ENCODE measurements at regions not wholly inside any gene's neighbourhood (a gene's known extent, or its start where the extent isn't known, plus 50 kb on each side); places are given as distances from the start of the nearest gene placed in this dataset.
"Not testable (repeated sequence)": the region's sequence is repeated elsewhere in the genome, so short reads cannot be mapped to it uniquely, and the experiment has no call there.

DNA sequence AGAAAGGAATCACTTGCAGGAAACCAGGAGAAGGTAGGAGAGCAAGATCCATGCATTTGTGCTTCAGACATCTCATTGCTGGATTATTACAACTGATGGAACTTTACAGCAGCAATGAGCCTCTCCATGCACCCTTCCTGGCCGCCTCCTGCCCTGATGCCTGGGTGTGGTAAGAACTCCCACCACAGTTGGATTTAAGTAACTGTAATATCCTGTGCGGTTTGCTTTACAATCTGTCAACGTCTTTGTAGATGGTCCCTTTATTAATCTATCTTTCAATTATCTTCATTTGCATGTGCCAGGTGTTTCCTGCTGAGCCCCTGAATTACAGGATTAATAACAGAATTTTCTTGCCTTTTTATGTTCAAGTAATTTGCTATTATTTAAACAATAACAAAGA, 1300.5 kb upstream of the TMEM132C start:
- no peak for ATAC-seq (ENCODE audit: low read depth)
- Mint-ChIP-seq H3K27ac (no peak overlapping the region), H3K9me3 (peaks cover 4% of the 10 kb centered on the region), H3K27me3 (no peaks in the 10 kb centered on the region), H3K36me3 (ENCODE audit: low read depth) (no peaks in the 10 kb centered on the region), H3K4me1 (no peaks in the 10 kb centered on the region), H3K4me3 (no peak overlapping the region)
- ChIA-PET CTCF (no interaction called here), POLR2A (no interaction called here)
- intact Hi-C loops (cut with micrococcal nuclease), result no loop called here
- DNase-seq, result no peak
- TF ChIP-seq, protein P1, sequence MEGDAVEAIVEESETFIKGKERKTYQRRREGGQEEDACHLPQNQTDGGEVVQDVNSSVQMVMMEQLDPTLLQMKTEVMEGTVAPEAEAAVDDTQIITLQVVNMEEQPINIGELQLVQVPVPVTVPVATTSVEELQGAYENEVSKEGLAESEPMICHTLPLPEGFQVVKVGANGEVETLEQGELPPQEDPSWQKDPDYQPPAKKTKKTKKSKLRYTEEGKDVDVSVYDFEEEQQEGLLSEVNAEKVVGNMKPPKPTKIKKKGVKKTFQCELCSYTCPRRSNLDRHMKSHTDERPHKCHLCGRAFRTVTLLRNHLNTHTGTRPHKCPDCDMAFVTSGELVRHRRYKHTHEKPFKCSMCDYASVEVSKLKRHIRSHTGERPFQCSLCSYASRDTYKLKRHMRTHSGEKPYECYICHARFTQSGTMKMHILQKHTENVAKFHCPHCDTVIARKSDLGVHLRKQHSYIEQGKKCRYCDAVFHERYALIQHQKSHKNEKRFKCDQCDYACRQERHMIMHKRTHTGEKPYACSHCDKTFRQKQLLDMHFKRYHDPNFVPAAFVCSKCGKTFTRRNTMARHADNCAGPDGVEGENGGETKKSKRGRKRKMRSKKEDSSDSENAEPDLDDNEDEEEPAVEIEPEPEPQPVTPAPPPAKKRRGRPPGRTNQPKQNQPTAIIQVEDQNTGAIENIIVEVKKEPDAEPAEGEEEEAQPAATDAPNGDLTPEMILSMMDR (IDR thresholded peaks at IDR 0.05), result no peak

DNA sequence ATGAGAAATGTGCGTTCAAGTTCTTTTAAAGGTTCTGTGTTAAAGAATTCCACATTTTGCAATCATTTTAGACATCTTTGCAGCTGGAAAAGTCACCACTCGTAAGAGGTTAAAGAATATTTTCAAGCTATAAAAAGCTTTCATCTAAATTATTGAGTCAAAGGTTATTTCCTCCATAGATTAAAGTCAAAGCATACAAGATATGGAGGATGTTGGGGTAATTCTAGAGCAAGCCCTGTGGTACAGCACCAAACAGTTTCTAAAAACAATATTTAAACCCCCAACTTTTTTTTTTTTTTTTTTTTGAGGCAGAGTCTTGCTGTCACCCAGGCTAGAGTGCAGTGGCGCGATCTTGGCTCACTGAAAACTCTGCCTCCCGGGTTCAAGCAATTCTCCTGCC, 1299.8 kb upstream of the TMEM132C start:
- Mint-ChIP-seq H3K27me3 (no peaks in the 10 kb centered on the region), H3K36me3 (ENCODE audit: low read depth) (no peaks in the 10 kb centered on the region)

DNA sequence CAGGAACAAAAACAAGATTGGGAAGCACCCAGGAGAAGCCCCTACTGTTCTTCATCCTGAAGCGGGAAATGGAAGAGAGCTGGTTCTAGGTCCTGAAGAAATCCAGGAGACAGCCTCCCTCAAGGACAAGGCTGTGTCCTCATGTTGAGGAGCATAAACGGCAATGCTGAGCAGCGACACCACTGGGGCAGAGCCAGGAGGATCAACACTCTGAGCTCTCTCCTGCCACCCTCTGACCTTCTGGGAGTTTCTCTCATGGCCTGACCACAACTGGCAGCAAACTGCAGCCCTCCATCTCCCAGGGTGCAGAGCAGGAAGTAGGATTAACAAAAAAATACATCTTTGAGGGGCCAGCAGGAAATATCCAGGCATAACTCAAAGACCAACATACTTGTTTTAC, 1292.2 kb upstream of the TMEM132C start:
- Mint-ChIP-seq H3K27ac (no peak overlapping the region), H3K4me3 (no peak overlapping the region), H3K27me3 (no peaks in the 10 kb centered on the region), H3K9me3 (peaks cover 5% of the 10 kb centered on the region), H3K4me1 (no peaks in the 10 kb centered on the region), H3K36me3 (ENCODE audit: low read depth) (no peaks in the 10 kb centered on the region)
- ChIA-PET POLR2A (no interaction called here), CTCF (no interaction called here)
- ATAC-seq (ENCODE audit: low read depth) (no peak), DNase-seq (no peak)
- intact Hi-C loops (cut with micrococcal nuclease), result no loop called here
- TF ChIP-seq, protein P1 (IDR thresholded peaks at IDR 0.05), result no peak

More for the DNA sequence above, 1299.8 kb upstream of the TMEM132C start:
- DNase-seq, result no peak
- Mint-ChIP-seq H3K27ac (no peak overlapping the region), H3K9me3 (peaks cover 4% of the 10 kb centered on the region), H3K4me1 (no peaks in the 10 kb centered on the region), H3K4me3 (no peak overlapping the region)
- ATAC-seq (ENCODE audit: low read depth), result no peak
- intact Hi-C loops (cut with micrococcal nuclease), result no loop called here
- ChIA-PET CTCF (no interaction called here), POLR2A (no interaction called here)
- TF ChIP-seq, protein P1 (IDR thresholded peaks at IDR 0.05), result no peak

DNA sequence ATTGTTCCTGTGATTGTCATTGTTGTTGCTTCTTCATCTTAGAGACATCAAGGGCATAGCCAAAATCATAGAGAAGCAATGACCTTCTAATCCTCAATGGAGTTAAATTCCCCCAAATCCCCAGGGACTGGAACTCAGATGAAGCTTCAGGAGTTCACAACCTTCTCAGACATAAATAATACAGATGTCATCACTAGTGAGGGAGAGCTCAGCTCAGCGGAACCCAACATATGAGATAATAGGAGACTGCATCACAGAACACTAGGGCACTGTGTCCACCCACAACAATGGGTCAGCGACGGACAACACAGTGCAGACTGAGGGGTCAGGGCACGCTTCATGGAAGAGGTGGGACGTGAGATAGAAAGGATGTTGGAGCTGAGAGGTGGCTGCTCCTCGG, 1290.4 kb upstream of the TMEM132C start:
- H3K4me1 Mint-ChIP-seq, result no peaks in the 10 kb centered on the region
- H3K27me3 Mint-ChIP-seq, result no peaks in the 10 kb centered on the region
- intact Hi-C loops (cut with micrococcal nuclease), result no loop called here
- peaks cover 5% of the 10 kb centered on the region for H3K9me3 Mint-ChIP-seq
- no peaks in the 10 kb centered on the region for H3K36me3 Mint-ChIP-seq (ENCODE audit: low read depth)
- ATAC-seq (ENCODE audit: low read depth) (no peak), DNase-seq (no peak)
- TF ChIP-seq, protein P1 (IDR thresholded peaks at IDR 0.05), result no peak
- no peak overlapping the region for H3K27ac Mint-ChIP-seq
- ChIA-PET CTCF (no interaction called here), POLR2A (no interaction called here)
- H3K4me3 Mint-ChIP-seq, result no peak overlapping the region

DNA sequence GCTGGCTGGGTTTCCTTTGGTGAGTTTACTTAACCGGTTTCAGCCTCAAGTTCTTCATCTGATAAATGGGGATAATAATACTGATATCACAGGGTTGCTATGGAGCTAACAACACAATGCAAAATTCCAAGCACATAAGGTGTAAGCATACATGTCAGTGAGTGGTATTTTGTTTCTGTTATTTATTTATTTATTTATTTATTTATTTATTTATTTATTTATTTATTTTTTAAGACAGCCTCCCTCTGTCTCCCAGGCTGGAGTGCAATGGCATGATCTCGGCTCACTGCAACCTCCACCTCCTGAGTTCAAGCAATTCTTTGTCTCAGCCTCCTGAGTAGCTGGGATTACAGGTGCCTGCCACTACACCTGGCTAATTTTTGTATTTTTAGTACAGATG, 1287.4 kb upstream of the TMEM132C start:
- POLR2A ChIA-PET; CTCF ChIA-PET; DNase-seq; H3K27ac Mint-ChIP-seq; H3K4me3 Mint-ChIP-seq; intact Hi-C loops (cut with micrococcal nuclease); H3K27me3 Mint-ChIP-seq; ATAC-seq (ENCODE audit: low read depth); H3K36me3 Mint-ChIP-seq (ENCODE audit: low read depth); H3K4me1 Mint-ChIP-seq: not testable (repeated sequence)
- H3K9me3 Mint-ChIP-seq, result peaks cover 11% of the 10 kb centered on the region

DNA sequence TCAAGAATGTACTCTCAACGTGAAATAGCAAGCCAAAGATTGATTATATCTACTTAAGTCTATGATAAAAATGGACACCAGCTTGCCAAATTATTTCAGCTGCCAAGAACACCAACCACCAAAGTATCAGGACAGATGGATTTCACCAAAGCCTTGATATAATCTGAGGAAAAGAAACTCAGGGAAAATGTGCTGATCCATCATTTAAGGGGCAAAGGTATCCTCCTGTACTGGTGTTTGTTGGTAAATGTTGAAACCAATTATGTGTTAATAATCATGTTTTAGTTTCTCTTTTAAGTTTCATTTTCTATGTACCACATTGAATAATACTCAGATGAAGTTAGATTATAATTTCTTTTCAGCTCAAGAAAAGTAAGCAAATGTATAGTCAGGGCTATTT, 1284.3 kb upstream of the TMEM132C start:
- ChIA-PET CTCF (no interaction called here), POLR2A (no interaction called here)
- DNase-seq (no peak), ATAC-seq (ENCODE audit: low read depth) (no peak)
- TF ChIP-seq, protein P1 (IDR thresholded peaks at IDR 0.05), result no peak
- no peaks in the 10 kb centered on the region for H3K36me3 Mint-ChIP-seq (ENCODE audit: low read depth)
- no peaks in the 10 kb centered on the region for H3K4me1 Mint-ChIP-seq
- no peaks in the 10 kb centered on the region for H3K27me3 Mint-ChIP-seq
- intact Hi-C loops (cut with micrococcal nuclease), result no loop called here
- peaks cover 12% of the 10 kb centered on the region for H3K9me3 Mint-ChIP-seq
- H3K27ac Mint-ChIP-seq, result no peak overlapping the region
- no peak overlapping the region for H3K4me3 Mint-ChIP-seq

DNA sequence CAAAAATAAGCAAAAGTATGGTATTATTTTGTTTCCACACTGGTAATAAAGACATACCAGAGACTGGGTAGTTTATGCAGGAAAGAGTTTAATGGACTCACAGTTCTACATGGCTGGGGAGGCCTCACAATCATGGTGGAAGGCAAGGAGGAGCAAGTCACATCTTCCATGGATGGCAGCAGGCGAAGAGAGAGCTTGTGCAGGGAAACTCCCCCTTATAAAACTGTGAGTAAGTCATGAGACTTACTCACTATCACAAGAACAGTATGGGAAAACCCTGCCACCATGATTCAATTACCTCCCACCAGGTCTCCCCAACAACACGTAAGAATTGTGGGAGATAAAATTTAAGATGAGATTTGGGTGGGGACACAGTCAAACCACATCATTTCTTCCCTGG, 1283.2 kb upstream of the TMEM132C start:
- H3K4me1 Mint-ChIP-seq; intact Hi-C loops (cut with micrococcal nuclease); H3K27ac Mint-ChIP-seq; POLR2A ChIA-PET; CTCF ChIA-PET; H3K4me3 Mint-ChIP-seq; H3K27me3 Mint-ChIP-seq; ATAC-seq (ENCODE audit: low read depth); DNase-seq; H3K36me3 Mint-ChIP-seq (ENCODE audit: low read depth): not testable (repeated sequence)
- peaks cover 14% of the 10 kb centered on the region for H3K9me3 Mint-ChIP-seq

DNA sequence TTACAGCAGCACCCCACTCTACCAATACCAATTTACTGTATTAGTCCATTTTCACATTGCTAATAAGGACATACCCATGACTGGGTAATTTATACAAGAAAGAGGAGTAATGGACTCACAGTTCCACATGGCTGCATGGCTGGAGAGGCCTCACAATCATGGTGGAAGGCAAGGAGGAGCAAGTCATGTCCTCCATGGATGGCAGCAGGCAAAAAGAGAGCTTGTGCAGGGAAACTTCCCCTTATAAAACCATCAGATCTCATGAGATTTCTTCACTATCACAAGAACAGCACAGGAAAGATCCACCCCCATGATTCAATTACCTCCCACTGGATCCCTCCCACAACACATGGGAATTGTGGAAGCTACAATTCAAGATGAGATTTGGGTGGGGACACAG, 1281.3 kb upstream of the TMEM132C start:
- H3K4me1 Mint-ChIP-seq; DNase-seq; intact Hi-C loops (cut with micrococcal nuclease); H3K4me3 Mint-ChIP-seq; H3K27me3 Mint-ChIP-seq; CTCF ChIA-PET; H3K27ac Mint-ChIP-seq; ATAC-seq (ENCODE audit: low read depth); H3K36me3 Mint-ChIP-seq (ENCODE audit: low read depth); POLR2A ChIA-PET: not testable (repeated sequence)
- peaks cover 14% of the 10 kb centered on the region for H3K9me3 Mint-ChIP-seq

Measured in activated B cell treated with CpG ODN at 0.5 μM for 24 hours (primary cell).